WTC11 (cell line): ENCODE measurements at regions not wholly inside any gene's neighbourhood (a gene's known extent, or its start where the extent isn't known, plus 50 kb on each side); places are given as distances from the start of the nearest gene placed in this dataset.

Experiments used
- ATAC-seq: fragments of 200-7000 bp; cut with Tn5 transposase; 2 replicates; pipeline ENCODE4 v1.10.0; 2021; ENCODE audit warnings: mild to moderate bottlenecking, moderate library complexity
- CTCF ChIA-PET: fragments of 300-600 bp; sonication (Branson Sonifier 250); formaldehyde crosslinking; loops from one replicate; lab custom pipeline; 2021; ENCODE audit warnings: antibody characterized with exemption; lab: Charles Lee
- POLR2A ChIA-PET: fragments of 350-600 bp; sonication (Branson Sonifier 250); formaldehyde crosslinking; loops from one replicate; lab custom pipeline; 2021; ENCODE audit warnings: antibody characterized with exemption; lab: Charles Lee
- DNase-seq: peaks from one replicate; pipeline ENCODE4 v3.0.0; 2021; ENCODE audit warnings: low spot score
- H3K27ac Mint-ChIP-seq: 2 replicates; pipeline ENCODE4 v1.8.0; 2021; ENCODE audit warnings: mixed read lengths
- H3K27me3 Mint-ChIP-seq: 2 replicates; pipeline ENCODE4 v1.8.0; 2021; ENCODE audit warnings: low read depth, mild to moderate bottlenecking, moderate library complexity, mixed read lengths
- H3K36me3 Mint-ChIP-seq: 2 replicates; pipeline ENCODE4 v1.8.0; 2021; ENCODE audit warnings: mixed read lengths
- H3K4me1 Mint-ChIP-seq: 2 replicates; pipeline ENCODE4 v1.8.0; 2022; ENCODE audit warnings: mixed read lengths
- H3K4me3 Mint-ChIP-seq: 2 replicates; pipeline ENCODE4 v1.8.0; 2021; ENCODE audit warnings: mild to moderate bottlenecking, moderate library complexity, mixed read lengths
- H3K9me3 Mint-ChIP-seq: 2 replicates; pipeline ENCODE4 v1.8.0; 2021; ENCODE audit warnings: mixed read lengths
- ESRRA ChIP-seq: sonication (generic); formaldehyde crosslinking; IDR thresholded peaks from 2 replicates; pipeline ENCODE4 v1.8.1; 2022; ENCODE audit warnings: mild to moderate bottlenecking, missing genetic modification reagents, borderline replicate concordance
- HMGA2 ChIP-seq: fragments of 250-450 bp; sonication (Bioruptor Pico); IDR thresholded peaks from 2 replicates; pipeline ENCODE4 v1.4.0; 2021; ENCODE audit warnings: mild to moderate bottlenecking, moderate library complexity
- IRF2 ChIP-seq: sonication (generic); formaldehyde crosslinking; IDR thresholded peaks from 2 replicates; pipeline ENCODE4 v1.8.0; 2022; ENCODE audit warnings: low read depth, missing genetic modification reagents, borderline replicate concordance
- MXD4 ChIP-seq: fragments of 250-450 bp; sonication (Bioruptor Pico); IDR thresholded peaks from 2 replicates; pipeline ENCODE4 v1.8.0; 2021; ENCODE audit warnings: mild to moderate bottlenecking, moderate library complexity, borderline replicate concordance
- NFATC4 ChIP-seq: fragments of 250-450 bp; sonication (Bioruptor Pico); IDR thresholded peaks from 2 replicates; pipeline ENCODE4 v1.9.0; 2021; ENCODE audit warnings: mild to moderate bottlenecking
- NFE2L1 ChIP-seq: sonication (generic); formaldehyde crosslinking; IDR thresholded peaks from 2 replicates; pipeline ENCODE4 v1.8.1; 2023; ENCODE audit warnings: missing genetic modification reagents
- NR3C1 ChIP-seq: sonication (generic); formaldehyde crosslinking; conservative IDR thresholded peaks from 2 replicates; pipeline ENCODE4 v1.8.1; 2023; ENCODE audit warnings: low read depth, mild to moderate bottlenecking, missing genetic modification reagents
- PRRX2 ChIP-seq: fragments of 250-450 bp; sonication (Bioruptor Pico); IDR thresholded peaks from 2 replicates; pipeline ENCODE4 v1.8.0; 2021; ENCODE audit warnings: mild to moderate bottlenecking
- RORB ChIP-seq: fragments of 250-450 bp; sonication (Bioruptor Pico); IDR thresholded peaks from 2 replicates; pipeline ENCODE4 v1.9.0; 2021; ENCODE audit warnings: mild to moderate bottlenecking
- SMAD3 ChIP-seq: sonication (generic); formaldehyde crosslinking; IDR thresholded peaks from 2 replicates; pipeline ENCODE4 v1.8.0; 2022; ENCODE audit warnings: missing genetic modification reagents, mild to moderate bottlenecking, borderline replicate concordance
- SMAD4 ChIP-seq: sonication (generic); formaldehyde crosslinking; IDR thresholded peaks from 2 replicates; pipeline ENCODE4 v1.8.0; 2022; ENCODE audit warnings: mild to moderate bottlenecking, missing genetic modification reagents
- TCF7 ChIP-seq: sonication (generic); formaldehyde crosslinking; IDR thresholded peaks from 2 replicates; pipeline ENCODE4 v1.8.0; 2022; ENCODE audit warnings: mild to moderate bottlenecking, low read depth, missing genetic modification reagents, moderate library complexity
- ZNF121 ChIP-seq: sonication (generic); formaldehyde crosslinking; IDR thresholded peaks from 2 replicates; pipeline ENCODE4 v1.8.0; 2023; ENCODE audit warnings: missing genetic modification reagents
- ZNF138 ChIP-seq: sonication (generic); formaldehyde crosslinking; conservative IDR thresholded peaks from 2 replicates; pipeline ENCODE4 v1.8.1; 2022; ENCODE audit warnings: mild to moderate bottlenecking, moderate library complexity, missing genetic modification reagents
- ZNF263 ChIP-seq: sonication (generic); formaldehyde crosslinking; IDR thresholded peaks from 2 replicates; pipeline ENCODE4 v1.8.1; 2022; ENCODE audit warnings: low read depth, mild to moderate bottlenecking, moderate library complexity, missing genetic modification reagents
- ZNF317 ChIP-seq: sonication (generic); formaldehyde crosslinking; IDR thresholded peaks from 2 replicates; pipeline ENCODE4 v1.8.1; 2023; ENCODE audit warnings: low read depth, mild to moderate bottlenecking, moderate library complexity, missing genetic modification reagents, borderline replicate concordance
- ZNF396 ChIP-seq: fragments of 250-450 bp; sonication (Bioruptor Pico); IDR thresholded peaks from 2 replicates; pipeline ENCODE4 v1.8.0; 2021; ENCODE audit warnings: mild to moderate bottlenecking, moderate library complexity, borderline replicate concordance
- TF ChIP-seq, protein P1 (sequence below): sonication (generic); formaldehyde crosslinking; IDR thresholded peaks from 2 replicates; pipeline ENCODE4 v1.8.1; 2023; ENCODE audit warnings: mild to moderate bottlenecking, moderate library complexity, missing genetic modification reagents
- TF ChIP-seq, protein P2 (sequence below): sonication (generic); formaldehyde crosslinking; IDR thresholded peaks from 2 replicates; pipeline ENCODE4 v1.8.0; 2023; ENCODE audit warnings: mild to moderate bottlenecking, missing genetic modification reagents
- TF ChIP-seq, protein P3 (sequence below): sonication (generic); formaldehyde crosslinking; IDR thresholded peaks from 2 replicates; pipeline ENCODE4 v1.8.1; 2022; ENCODE audit warnings: low read depth, missing genetic modification reagents, borderline replicate concordance
- TF ChIP-seq, protein P4 (sequence below): fragments of 250-450 bp; sonication (Bioruptor Pico); IDR thresholded peaks from 2 replicates; pipeline ENCODE4 v1.9.0; 2021; ENCODE audit warnings: mild to moderate bottlenecking

DNA sequence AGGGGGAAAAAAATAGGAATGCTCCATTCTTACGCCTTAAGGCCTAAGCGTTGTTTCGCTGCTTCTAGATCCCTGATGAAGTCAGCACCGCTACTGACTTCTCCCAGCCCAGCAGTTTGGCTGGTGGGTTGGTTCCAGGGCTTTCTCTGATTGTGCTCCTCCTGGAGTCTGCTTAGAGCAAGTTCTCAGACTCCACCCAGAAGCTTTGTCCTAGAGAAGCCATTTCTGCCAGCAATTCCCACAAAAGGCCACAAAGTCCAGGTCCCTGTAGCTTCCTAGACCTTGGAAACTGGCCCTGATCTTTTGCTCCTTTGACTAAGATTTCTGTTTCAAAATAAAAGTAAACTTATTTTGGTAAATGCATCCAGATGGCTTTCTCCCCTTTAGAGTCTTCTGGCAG is 65.4 kb downstream of the KCTD12 start:
- TF ChIP-seq NFATC4 (CRISPR knock-in tag) (no peak), ESRRA (CRISPR knock-in tag) (no peak), SMAD4 (CRISPR knock-in tag) (no peak), SMAD3 (CRISPR knock-in tag) (no peak), HMGA2 (CRISPR knock-in tag) (no peak), ZNF317 (CRISPR knock-in tag) (no peak), ZNF263 (no peak), RORB (CRISPR knock-in tag) (no peak), NFE2L1 (CRISPR knock-in tag) (no peak)
- TF ChIP-seq, protein P1, sequence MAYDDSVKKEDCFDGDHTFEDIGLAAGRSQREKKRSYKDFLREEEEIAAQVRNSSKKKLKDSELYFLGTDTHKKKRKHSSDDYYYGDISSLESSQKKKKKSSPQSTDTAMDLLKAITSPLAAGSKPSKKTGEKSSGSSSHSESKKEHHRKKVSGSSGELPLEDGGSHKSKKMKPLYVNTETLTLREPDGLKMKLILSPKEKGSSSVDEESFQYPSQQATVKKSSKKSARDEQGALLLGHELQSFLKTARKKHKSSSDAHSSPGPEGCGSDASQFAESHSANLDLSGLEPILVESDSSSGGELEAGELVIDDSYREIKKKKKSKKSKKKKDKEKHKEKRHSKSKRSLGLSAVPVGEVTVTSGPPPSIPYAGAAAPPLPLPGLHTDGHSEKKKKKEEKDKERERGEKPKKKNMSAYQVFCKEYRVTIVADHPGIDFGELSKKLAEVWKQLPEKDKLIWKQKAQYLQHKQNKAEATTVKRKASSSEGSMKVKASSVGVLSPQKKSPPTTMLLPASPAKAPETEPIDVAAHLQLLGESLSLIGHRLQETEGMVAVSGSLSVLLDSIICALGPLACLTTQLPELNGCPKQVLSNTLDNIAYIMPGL = no peak
- TF ChIP-seq, protein P2, sequence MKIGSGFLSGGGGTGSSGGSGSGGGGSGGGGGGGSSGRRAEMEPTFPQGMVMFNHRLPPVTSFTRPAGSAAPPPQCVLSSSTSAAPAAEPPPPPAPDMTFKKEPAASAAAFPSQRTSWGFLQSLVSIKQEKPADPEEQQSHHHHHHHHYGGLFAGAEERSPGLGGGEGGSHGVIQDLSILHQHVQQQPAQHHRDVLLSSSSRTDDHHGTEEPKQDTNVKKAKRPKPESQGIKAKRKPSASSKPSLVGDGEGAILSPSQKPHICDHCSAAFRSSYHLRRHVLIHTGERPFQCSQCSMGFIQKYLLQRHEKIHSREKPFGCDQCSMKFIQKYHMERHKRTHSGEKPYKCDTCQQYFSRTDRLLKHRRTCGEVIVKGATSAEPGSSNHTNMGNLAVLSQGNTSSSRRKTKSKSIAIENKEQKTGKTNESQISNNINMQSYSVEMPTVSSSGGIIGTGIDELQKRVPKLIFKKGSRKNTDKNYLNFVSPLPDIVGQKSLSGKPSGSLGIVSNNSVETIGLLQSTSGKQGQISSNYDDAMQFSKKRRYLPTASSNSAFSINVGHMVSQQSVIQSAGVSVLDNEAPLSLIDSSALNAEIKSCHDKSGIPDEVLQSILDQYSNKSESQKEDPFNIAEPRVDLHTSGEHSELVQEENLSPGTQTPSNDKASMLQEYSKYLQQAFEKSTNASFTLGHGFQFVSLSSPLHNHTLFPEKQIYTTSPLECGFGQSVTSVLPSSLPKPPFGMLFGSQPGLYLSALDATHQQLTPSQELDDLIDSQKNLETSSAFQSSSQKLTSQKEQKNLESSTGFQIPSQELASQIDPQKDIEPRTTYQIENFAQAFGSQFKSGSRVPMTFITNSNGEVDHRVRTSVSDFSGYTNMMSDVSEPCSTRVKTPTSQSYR (CRISPR knock-in tag) = no peak
- Mint-ChIP-seq H3K36me3 (peaks cover 2% of the 10 kb centered on the region), H3K27me3 (no peaks in the 10 kb centered on the region), H3K27ac (no peak overlapping the region), H3K9me3 (peaks cover 29% of the 10 kb centered on the region), H3K4me3 (no peak overlapping the region), H3K4me1 (peaks cover 6% of the 10 kb centered on the region)
- no peak for DNase-seq
- peak; percentile 57; the same call in 1 of the 2 replicates for ATAC-seq
- ChIA-PET POLR2A (no interaction called here), CTCF (no interaction called here)

DNA sequence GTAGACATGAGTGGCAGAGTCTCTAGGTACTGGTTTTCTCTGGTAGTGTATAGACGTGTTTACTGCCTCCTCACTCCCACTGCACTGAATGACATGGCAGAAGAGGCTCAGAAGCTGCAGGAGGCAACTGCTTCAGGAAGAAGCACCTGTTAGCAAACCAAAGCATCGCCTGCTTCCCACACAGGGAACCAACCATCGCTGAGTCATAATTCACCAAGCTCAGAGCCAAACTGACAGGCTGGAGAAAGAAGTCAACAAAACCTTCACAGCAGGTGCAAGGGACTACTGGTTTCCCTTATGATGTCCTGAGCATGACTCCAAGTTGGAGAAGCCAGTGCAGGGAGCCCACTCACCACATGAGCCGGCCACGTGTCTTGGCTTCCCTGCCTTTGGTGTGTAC is 69.8 kb downstream of the KCTD12 start:
- Mint-ChIP-seq H3K9me3 (peaks cover 4% of the 10 kb centered on the region; the same call in 1 of the 2 replicates), H3K36me3 (no peaks in the 10 kb centered on the region), H3K4me1 (no peaks in the 10 kb centered on the region), H3K27ac (no peak overlapping the region), H3K27me3 (no peaks in the 10 kb centered on the region), H3K4me3 (no peak overlapping the region)
- ATAC-seq = no peak
- TF ChIP-seq NR3C1 (no peak), IRF2 (CRISPR knock-in tag) (no peak), ZNF396 (CRISPR knock-in tag) (no peak)
- ChIA-PET POLR2A (no interaction called here), CTCF (interaction anchor here (0.9 to 1.3 kb wide), 2 partner anchors 68 to 87 kb away, joined by 3 to 4 read pairs; no protein-coding TSS in a partner anchor)
- DNase-seq = no peak

DNA sequence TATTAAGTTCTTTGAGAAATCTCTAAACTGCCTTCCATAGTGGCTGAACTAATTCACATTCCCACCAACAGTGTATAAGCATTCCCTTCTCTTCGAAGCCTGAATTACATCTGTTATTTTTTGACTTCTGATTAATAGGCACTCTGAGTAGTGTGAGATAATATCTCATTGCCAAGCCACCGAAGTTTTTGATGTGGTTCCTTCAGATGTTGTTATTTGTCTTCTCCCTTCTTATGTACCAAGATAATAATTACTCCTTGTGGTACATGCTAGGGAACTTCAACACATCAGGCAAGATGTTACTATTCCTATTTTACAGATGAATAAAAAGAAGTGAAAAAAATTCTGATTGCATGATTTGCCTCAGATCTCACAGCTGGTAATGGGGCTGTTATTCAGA is 70.9 kb downstream of the KCTD12 start:
- peaks cover 9% of the 10 kb centered on the region for H3K9me3 Mint-ChIP-seq
- TF ChIP-seq MXD4 (CRISPR knock-in tag) = no peak
- no peak for TF ChIP-seq ZNF138 (CRISPR knock-in tag)
- TF ChIP-seq, protein P3, sequence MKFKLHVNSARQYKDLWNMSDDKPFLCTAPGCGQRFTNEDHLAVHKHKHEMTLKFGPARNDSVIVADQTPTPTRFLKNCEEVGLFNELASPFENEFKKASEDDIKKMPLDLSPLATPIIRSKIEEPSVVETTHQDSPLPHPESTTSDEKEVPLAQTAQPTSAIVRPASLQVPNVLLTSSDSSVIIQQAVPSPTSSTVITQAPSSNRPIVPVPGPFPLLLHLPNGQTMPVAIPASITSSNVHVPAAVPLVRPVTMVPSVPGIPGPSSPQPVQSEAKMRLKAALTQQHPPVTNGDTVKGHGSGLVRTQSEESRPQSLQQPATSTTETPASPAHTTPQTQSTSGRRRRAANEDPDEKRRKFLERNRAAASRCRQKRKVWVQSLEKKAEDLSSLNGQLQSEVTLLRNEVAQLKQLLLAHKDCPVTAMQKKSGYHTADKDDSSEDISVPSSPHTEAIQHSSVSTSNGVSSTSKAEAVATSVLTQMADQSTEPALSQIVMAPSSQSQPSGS = no peak
- no peak for TF ChIP-seq HMGA2 (CRISPR knock-in tag)
- TF ChIP-seq ZNF121 (CRISPR knock-in tag) = no peak
- TF ChIP-seq IRF2 (CRISPR knock-in tag) = no peak
- TF ChIP-seq TCF7 = no peak
- TF ChIP-seq, protein P4, sequence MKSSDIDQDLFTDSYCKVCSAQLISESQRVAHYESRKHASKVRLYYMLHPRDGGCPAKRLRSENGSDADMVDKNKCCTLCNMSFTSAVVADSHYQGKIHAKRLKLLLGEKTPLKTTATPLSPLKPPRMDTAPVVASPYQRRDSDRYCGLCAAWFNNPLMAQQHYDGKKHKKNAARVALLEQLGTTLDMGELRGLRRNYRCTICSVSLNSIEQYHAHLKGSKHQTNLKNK (CRISPR knock-in tag) = no peak
- TF ChIP-seq PRRX2 (CRISPR knock-in tag) = no peak
- ATAC-seq (no peak), DNase-seq (no peak)
- ChIA-PET CTCF (no interaction called here), POLR2A (no interaction called here)
- no peaks in the 10 kb centered on the region for H3K36me3 Mint-ChIP-seq
- no peaks in the 10 kb centered on the region; the same call in 1 of the 2 replicates for H3K27me3 Mint-ChIP-seq
- H3K4me1 Mint-ChIP-seq = no peaks in the 10 kb centered on the region
- no peak overlapping the region for H3K4me3 Mint-ChIP-seq
- no peak overlapping the region for H3K27ac Mint-ChIP-seq
